BE2C (cell line): ENCODE measurements at regions not wholly inside any gene's neighbourhood (a gene's known extent, or its start where the extent isn't known, plus 50 kb on each side); places are given as distances from the start of the nearest gene placed in this dataset.

Experiments
- DNase-seq: peaks from one replicate; pipeline ENCODE4 v3.0.0-alpha.2; 2020
- H3K27me3 ChIP-seq: fragments of 250-450 bp; sonication (Bioruptor Pico); 2 replicates; pipeline ENCODE4 v1.5.1; 2020; ENCODE audit warnings: mild to moderate bottlenecking
- H3K36me3 ChIP-seq: fragments of 250-450 bp; sonication (Bioruptor Pico); 2 replicates; pipeline ENCODE4 v1.5.1; 2020; ENCODE audit warnings: mild to moderate bottlenecking
- H3K4me1 ChIP-seq: fragments of 250-450 bp; sonication (Bioruptor Pico); 2 replicates; pipeline ENCODE4 v1.5.1; 2020
- H3K4me3 ChIP-seq: 2 replicates; pipeline ENCODE4 v1.5.1; 2011; ENCODE audit warnings: low read depth, low read length
- H3K9me3 ChIP-seq: fragments of 250-450 bp; sonication (Bioruptor Pico); 2 replicates; pipeline ENCODE4 v1.5.1; 2020
- CTCF ChIP-seq: IDR thresholded peaks from 2 replicates; pipeline ENCODE4 v1.5.1; 2012; ENCODE audit warnings: mild to moderate bottlenecking, low read depth, low read length

GRCh38 chr5:106976363-106976762, 694.4 kb downstream of the EFNA5 start:
- no peak for DNase-seq
- Histone ChIP-seq H3K4me3 (no peak overlapping the region), H3K4me1 (no peaks in the 10 kb centered on the region), H3K36me3 (no peaks in the 10 kb centered on the region), H3K9me3 (no peaks in the 10 kb centered on the region), H3K27me3 (no peaks in the 10 kb centered on the region)
- no peak for TF ChIP-seq CTCF

GRCh38 chr5:106974272-106974671, 696.5 kb downstream of the EFNA5 start:
- no peak overlapping the region for H3K4me3 ChIP-seq
- no peaks in the 10 kb centered on the region for H3K36me3 ChIP-seq
- H3K4me1 ChIP-seq, result no peaks in the 10 kb centered on the region
- no peaks in the 10 kb centered on the region for H3K9me3 ChIP-seq
- DNase-seq, result no peak
- no peaks in the 10 kb centered on the region for H3K27me3 ChIP-seq
- no peak for TF ChIP-seq CTCF

- no peak for TF ChIP-seq CTCF
- Histone ChIP-seq H3K4me1 (0 out of 2 replicates have a peak, but pooled peaks cover 3% of the 10 kb centered on the region), H3K36me3 (no peaks in the 10 kb centered on the region), H3K27me3 (no peaks in the 10 kb centered on the region), H3K4me3 (no peak overlapping the region), H3K9me3 (no peaks in the 10 kb centered on the region)
- DNase-seq, result no peak
Observed at GRCh38 chr5:106966686-106967315, 703.9 kb downstream of the EFNA5 start.

- TF ChIP-seq CTCF, result no peak
- H3K4me3 ChIP-seq, result no peak overlapping the region
- no peak for DNase-seq
Observed at GRCh38 chr5:106964132-106964531, 706.6 kb downstream of the EFNA5 start.

GRCh38 chr5:106963630-106964029, 707.1 kb downstream of the EFNA5 start:
- no peak for TF ChIP-seq CTCF
- Histone ChIP-seq H3K27me3 (no peaks in the 10 kb centered on the region), H3K9me3 (no peaks in the 10 kb centered on the region), H3K4me3 (no peak overlapping the region), H3K4me1 (0 out of 2 replicates have a peak, but pooled peaks cover 3% of the 10 kb centered on the region), H3K36me3 (no peaks in the 10 kb centered on the region)
- no peak for DNase-seq

More at GRCh38 chr5:106964132-106964531, 706.6 kb downstream of the EFNA5 start:
- Histone ChIP-seq H3K4me1 (0 out of 2 replicates have a peak, but pooled peaks cover 3% of the 10 kb centered on the region), H3K36me3 (no peaks in the 10 kb centered on the region), H3K27me3 (no peaks in the 10 kb centered on the region), H3K9me3 (no peaks in the 10 kb centered on the region)

- Histone ChIP-seq H3K9me3 (no peaks in the 10 kb centered on the region), H3K4me3 (no peak overlapping the region), H3K27me3 (no peaks in the 10 kb centered on the region), H3K4me1 (0 out of 2 replicates have a peak, but pooled peaks cover 3% of the 10 kb centered on the region), H3K36me3 (no peaks in the 10 kb centered on the region)
- DNase-seq, result no peak
- no peak for TF ChIP-seq CTCF
Observed at GRCh38 chr5:106962464-106963230, 708.1 kb downstream of the EFNA5 start.
